Activated T-cell treated with anti-CD3 and anti-CD28 coated beads, Interleukin-2, amount 50 U/mL, for 72 hours (primary cell): ENCODE measurements at regions not wholly inside any gene's neighbourhood (a gene's known extent, or its start where the extent isn't known, plus 50 kb on each side); places are given as distances from the start of the nearest gene placed in this dataset.

Source experiments
- ATAC-seq, 2 donors: fragments of 150-1000 bp; cut with Tn5 transposase; replicated peaks in 1 of 2; 2 replicates each; pipeline ENCODE4 v1.10.0; 2021; ENCODE audit warnings: moderate library complexity in 2 of 2, mild to moderate bottlenecking in 1 of 2
- DNase-seq, 2 donors: peaks; one replicate each; pipeline ENCODE4 v3.0.0; 2021 to 2022; ENCODE audit warnings: mixed read lengths in 1 of 2
- H3K27ac Mint-ChIP-seq: one replicate; pipeline ENCODE4 v1.8.0; 2022; ENCODE audit warnings: mild to moderate bottlenecking, moderate library complexity, mixed read lengths
- H3K27me3 Mint-ChIP-seq: one replicate; pipeline ENCODE4 v1.8.0; 2022; ENCODE audit warnings: low read depth, mixed read lengths
- H3K36me3 Mint-ChIP-seq, 2 donors: one replicate each; pipeline ENCODE4 v1.8.0; 2022; ENCODE audit warnings: mixed read lengths in 2 of 2, mild to moderate bottlenecking in 1 of 2; ENCODE audit not compliant: insufficient read depth in 2 of 2
- H3K4me1 Mint-ChIP-seq: one replicate; pipeline ENCODE4 v1.8.0; 2022; ENCODE audit warnings: low read depth, mixed read lengths
- H3K4me3 Mint-ChIP-seq, 2 donors: one replicate each; pipeline ENCODE4 v1.8.0; 2022; ENCODE audit warnings: mild to moderate bottlenecking in 2 of 2, mixed read lengths in 2 of 2, moderate library complexity in 2 of 2
- H3K9me3 Mint-ChIP-seq, 2 donors: one replicate each; pipeline ENCODE4 v1.8.0; 2022; ENCODE audit warnings: mixed read lengths in 2 of 2

- Mint-ChIP-seq H3K36me3 (no peaks in the 10 kb centered on the region), H3K4me3 (no peak overlapping the region), H3K9me3 (peaks cover 2 to 3% of the 10 kb centered on the region in 2 donors), H3K4me1 (no peaks in the 10 kb centered on the region), H3K27ac (no peak overlapping the region), H3K27me3 (no peaks in the 10 kb centered on the region)
- no peak for ATAC-seq
- no peak for DNase-seq
Observed at GRCh38 chr13:62933809-62934208, 1518.2 kb upstream of the PCDH20 start.

- H3K27ac Mint-ChIP-seq = no peak overlapping the region
- no peak overlapping the region for H3K4me3 Mint-ChIP-seq
Observed at GRCh38 chr13:62932256-62932883, 1516.7 kb upstream of the PCDH20 start.

GRCh38 chr13:62931853-62932252, 1516.2 kb upstream of the PCDH20 start:
- peaks cover 2 to 3% of the 10 kb centered on the region in 2 donors for H3K9me3 Mint-ChIP-seq
- DNase-seq (no peak), ATAC-seq (no peak)
- H3K36me3 Mint-ChIP-seq = no peaks in the 10 kb centered on the region
- H3K4me3 Mint-ChIP-seq = no peak overlapping the region
- H3K27ac Mint-ChIP-seq = no peak overlapping the region
- no peaks in the 10 kb centered on the region for H3K27me3 Mint-ChIP-seq
- no peaks in the 10 kb centered on the region for H3K4me1 Mint-ChIP-seq

More at GRCh38 chr13:62932256-62932883, 1516.7 kb upstream of the PCDH20 start:
- Mint-ChIP-seq H3K27me3 (no peaks in the 10 kb centered on the region), H3K9me3 (peaks cover 2 to 3% of the 10 kb centered on the region in 2 donors), H3K4me1 (no peaks in the 10 kb centered on the region), H3K36me3 (no peaks in the 10 kb centered on the region)
- ATAC-seq (no peak), DNase-seq (no peak)

- no peak for DNase-seq
- H3K36me3 Mint-ChIP-seq = no peaks in the 10 kb centered on the region
- H3K4me1 Mint-ChIP-seq = no peaks in the 10 kb centered on the region
- no peak overlapping the region for H3K27ac Mint-ChIP-seq
- no peak for ATAC-seq
- H3K27me3 Mint-ChIP-seq = no peaks in the 10 kb centered on the region
- H3K9me3 Mint-ChIP-seq = peaks cover 0 to 2% of the 10 kb centered on the region in 2 donors
- H3K4me3 Mint-ChIP-seq = no peak overlapping the region
Observed at GRCh38 chr13:62924395-62924794, 1508.7 kb upstream of the PCDH20 start.

GRCh38 chr13:62920159-62920558, 1504.5 kb upstream of the PCDH20 start:
- no peak for ATAC-seq
- no peaks in the 10 kb centered on the region for H3K27me3 Mint-ChIP-seq
- no peak overlapping the region for H3K27ac Mint-ChIP-seq

GRCh38 chr13:62919491-62919890, 1503.8 kb upstream of the PCDH20 start:
- Mint-ChIP-seq H3K27ac (no peak overlapping the region), H3K4me3 (no peak overlapping the region), H3K4me1 (no peaks in the 10 kb centered on the region), H3K27me3 (no peaks in the 10 kb centered on the region), H3K36me3 (no peaks in the 10 kb centered on the region), H3K9me3 (peaks cover 0 to 3% of the 10 kb centered on the region in 2 donors)
- no peak for DNase-seq
- no peak for ATAC-seq

More at GRCh38 chr13:62920159-62920558, 1504.5 kb upstream of the PCDH20 start:
- DNase-seq = no peak
- no peaks in the 10 kb centered on the region for H3K9me3 Mint-ChIP-seq
- H3K36me3 Mint-ChIP-seq = no peaks in the 10 kb centered on the region
- H3K4me1 Mint-ChIP-seq = no peaks in the 10 kb centered on the region
- H3K4me3 Mint-ChIP-seq = no peak overlapping the region

GRCh38 chr13:62910541-62911060, 1495.0 kb upstream of the PCDH20 start:
- Mint-ChIP-seq H3K36me3 (no peaks in the 10 kb centered on the region), H3K4me1 (no peaks in the 10 kb centered on the region), H3K4me3 (no peak overlapping the region), H3K27me3 (no peaks in the 10 kb centered on the region), H3K27ac (no peak overlapping the region), H3K9me3 (peaks cover 4 to 5% of the 10 kb centered on the region in 2 donors)
- ATAC-seq (no peak), DNase-seq (no peak)

- no peaks in the 10 kb centered on the region for H3K27me3 Mint-ChIP-seq
- ATAC-seq (no peak), DNase-seq (no peak)
- H3K36me3 Mint-ChIP-seq = no peaks in the 10 kb centered on the region
- no peak overlapping the region for H3K27ac Mint-ChIP-seq
- H3K9me3 Mint-ChIP-seq = peaks cover 0 to 4% of the 10 kb centered on the region in 2 donors
- no peaks in the 10 kb centered on the region for H3K4me1 Mint-ChIP-seq
- H3K4me3 Mint-ChIP-seq = no peak overlapping the region
Observed at GRCh38 chr13:62908321-62908720, 1492.7 kb upstream of the PCDH20 start.

- Mint-ChIP-seq H3K4me1 (no peaks in the 10 kb centered on the region), H3K27ac (no peak overlapping the region), H3K27me3 (no peaks in the 10 kb centered on the region), H3K9me3 (peaks cover 0 to 4% of the 10 kb centered on the region in 2 donors), H3K4me3 (no peak overlapping the region), H3K36me3 (no peaks in the 10 kb centered on the region)
- no peak for ATAC-seq
- DNase-seq = no peak
Observed at GRCh38 chr13:62906896-62907295, 1491.2 kb upstream of the PCDH20 start.

- peaks cover under 1 to 5% of the 10 kb centered on the region in 2 donors for H3K9me3 Mint-ChIP-seq
- H3K4me3 Mint-ChIP-seq = no peak overlapping the region
- DNase-seq = no peak
- no peak overlapping the region for H3K27ac Mint-ChIP-seq
- no peaks in the 10 kb centered on the region for H3K4me1 Mint-ChIP-seq
- no peaks in the 10 kb centered on the region for H3K27me3 Mint-ChIP-seq
- no peak for ATAC-seq
- H3K36me3 Mint-ChIP-seq = no peaks in the 10 kb centered on the region
Observed at GRCh38 chr13:62906469-62906868, 1490.8 kb upstream of the PCDH20 start.

- no peaks in the 10 kb centered on the region for H3K4me1 Mint-ChIP-seq
Observed at GRCh38 chr13:62887046-62887445, 1471.4 kb upstream of the PCDH20 start.

GRCh38 chr13:62879071-62879470, 1463.4 kb upstream of the PCDH20 start:
- no peaks in the 10 kb centered on the region for H3K27me3 Mint-ChIP-seq
- DNase-seq = no peak
- H3K36me3 Mint-ChIP-seq = no peaks in the 10 kb centered on the region
- H3K9me3 Mint-ChIP-seq = peaks cover 9 to 13% of the 10 kb centered on the region in 2 donors
- no peak overlapping the region for H3K4me3 Mint-ChIP-seq
- H3K4me1 Mint-ChIP-seq = no peaks in the 10 kb centered on the region
- no peak overlapping the region for H3K27ac Mint-ChIP-seq
- ATAC-seq = no peak

More at GRCh38 chr13:62887046-62887445, 1471.4 kb upstream of the PCDH20 start:
- Mint-ChIP-seq H3K27ac (no peak overlapping the region), H3K36me3 (no peaks in the 10 kb centered on the region), H3K9me3 (peaks cover 5 to 18% of the 10 kb centered on the region in 2 donors), H3K27me3 (no peaks in the 10 kb centered on the region), H3K4me3 (no peak overlapping the region)
- ATAC-seq (no peak), DNase-seq (no peak)

GRCh38 chr13:62875118-62875640, 1459.5 kb upstream of the PCDH20 start:
- DNase-seq (no peak), ATAC-seq (no peak)
- no peak overlapping the region for H3K4me3 Mint-ChIP-seq
- no peaks in the 10 kb centered on the region for H3K27me3 Mint-ChIP-seq
- H3K9me3 Mint-ChIP-seq = peaks cover 7 to 10% of the 10 kb centered on the region in 2 donors
- no peaks in the 10 kb centered on the region for H3K36me3 Mint-ChIP-seq
- H3K27ac Mint-ChIP-seq = no peak overlapping the region
- no peaks in the 10 kb centered on the region for H3K4me1 Mint-ChIP-seq

- H3K4me1 Mint-ChIP-seq = no peaks in the 10 kb centered on the region
- no peak overlapping the region for H3K4me3 Mint-ChIP-seq
- H3K27ac Mint-ChIP-seq = no peak overlapping the region
Observed at GRCh38 chr13:62850331-62850730, 1434.7 kb upstream of the PCDH20 start.

More at GRCh38 chr13:62850331-62850730, 1434.7 kb upstream of the PCDH20 start:
- Mint-ChIP-seq H3K9me3 (peaks cover 2 to 4% of the 10 kb centered on the region in 2 donors), H3K27me3 (no peaks in the 10 kb centered on the region), H3K36me3 (no peaks in the 10 kb centered on the region)
- DNase-seq (no peak), ATAC-seq (no peak)
